Esophagus squamous epithelium (tissue), 5 donors: ENCODE measurements at regions not wholly inside any gene's neighbourhood (a gene's known extent, or its start where the extent isn't known, plus 50 kb on each side); places are given as distances from the start of the nearest gene placed in this dataset.

Experiments
- DNase-seq: peaks from one replicate; lab custom pipeline; 2025; lab: John Stamatoyannopoulos, UW
- H3K27ac ChIP-seq, 4 donors: fragments of 200-600 bp; sonication (generic); one replicate each; pipeline ENCODE4 v1.5.1; 2016 to 2019; ENCODE audit warnings: mild to moderate bottlenecking in 1 of 4
- H3K27me3 ChIP-seq, 4 donors: fragments of 200-600 bp; sonication (generic); 1 replicate in 3 of 4; 2 replicates in 1 of 4; pipeline versions ENCODE4 v1.5.1 to v1.6.0; 2017 to 2021; ENCODE audit warnings: antibody characterized with exemption in 1 of 4
- H3K36me3 ChIP-seq, 3 donors: fragments of 200-600 bp; sonication (generic); one replicate each; pipeline ENCODE4 v1.5.1; 2016 to 2019
- H3K4me1 ChIP-seq, 3 donors: fragments of 200-600 bp; sonication (generic); one replicate each; pipeline ENCODE4 v1.5.1; 2017 to 2019
- H3K4me3 ChIP-seq, 4 donors: fragments of 200-600 bp; sonication (generic); 1 replicate in 3 of 4; 2 replicates in 1 of 4; pipeline ENCODE4 v1.5.1; 2016 to 2019; ENCODE audit warnings: mild to moderate bottlenecking in 2 of 4, moderate library complexity in 1 of 4
- H3K9me3 ChIP-seq, 3 donors: fragments of 200-600 bp; sonication (generic); one replicate each; pipeline ENCODE4 v1.5.1; 2016 to 2019
- POLR2A ChIP-seq, 4 donors: fragments of 450-650 bp; IDR thresholded peaks; one replicate each; pipeline ENCODE4 v1.6.1; 2017; ENCODE audit warnings: antibody characterized with exemption in 4 of 4, mild to moderate bottlenecking in 4 of 4, moderate library complexity in 3 of 4
- WGBS, 2 donors: methylation state at CpG; one replicate each; pipeline ENCODE4 v1.1.5; 2018; 5-methylcytosine and 5-hydroxymethylcytosine counted together
- intact Hi-C: fragments of 100-400 bp; cut with DNase I; formaldehyde crosslinking; loops from one replicate; pipeline ENCODE4 v1.15.0; 2022
- TF ChIP-seq, protein P1 (sequence below), 6 experiments: fragments of 450-650 bp in 4 of 6; fragments of 200-600 bp in 2 of 6; sonication (generic) in 2 of 6; IDR thresholded peaks; one replicate each; pipeline ENCODE4 v1.5.1; 2016 to 2019; ENCODE audit warnings: antibody characterized with exemption in 6 of 6, mild to moderate bottlenecking in 4 of 6, moderate library complexity in 4 of 6
- donor health status: DM: yes; HTN: yes; CAD: no.

- no peak overlapping the region for H3K4me3 ChIP-seq
- H3K4me1 ChIP-seq, result peaks cover 6 to 33% (median 18%) of the 10 kb centered on the region in 3 donors
- no peaks in the 10 kb centered on the region for H3K36me3 ChIP-seq
- H3K27me3 ChIP-seq, result no peaks in the 10 kb centered on the region
- TF ChIP-seq, protein P1, sequence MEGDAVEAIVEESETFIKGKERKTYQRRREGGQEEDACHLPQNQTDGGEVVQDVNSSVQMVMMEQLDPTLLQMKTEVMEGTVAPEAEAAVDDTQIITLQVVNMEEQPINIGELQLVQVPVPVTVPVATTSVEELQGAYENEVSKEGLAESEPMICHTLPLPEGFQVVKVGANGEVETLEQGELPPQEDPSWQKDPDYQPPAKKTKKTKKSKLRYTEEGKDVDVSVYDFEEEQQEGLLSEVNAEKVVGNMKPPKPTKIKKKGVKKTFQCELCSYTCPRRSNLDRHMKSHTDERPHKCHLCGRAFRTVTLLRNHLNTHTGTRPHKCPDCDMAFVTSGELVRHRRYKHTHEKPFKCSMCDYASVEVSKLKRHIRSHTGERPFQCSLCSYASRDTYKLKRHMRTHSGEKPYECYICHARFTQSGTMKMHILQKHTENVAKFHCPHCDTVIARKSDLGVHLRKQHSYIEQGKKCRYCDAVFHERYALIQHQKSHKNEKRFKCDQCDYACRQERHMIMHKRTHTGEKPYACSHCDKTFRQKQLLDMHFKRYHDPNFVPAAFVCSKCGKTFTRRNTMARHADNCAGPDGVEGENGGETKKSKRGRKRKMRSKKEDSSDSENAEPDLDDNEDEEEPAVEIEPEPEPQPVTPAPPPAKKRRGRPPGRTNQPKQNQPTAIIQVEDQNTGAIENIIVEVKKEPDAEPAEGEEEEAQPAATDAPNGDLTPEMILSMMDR (IDR thresholded peaks at IDR 0.05), result no peak
- TF ChIP-seq POLR2A (IDR thresholded peaks at IDR 0.05), result no peak
- H3K9me3 ChIP-seq, result no peaks in the 10 kb centered on the region
- intact Hi-C loops, result no loop called here
- WGBS, 2 donors, result 56 to 68% methylated on average over 3 of the region's 3 CpGs
- no peak for DNase-seq
- H3K27ac ChIP-seq, result peak overlapping the region in 3 of 4 donors; percentile 69 to 79 (median 69)
Observed at GRCh38 chr17:62892061-62892675, 73.9 kb upstream of the TANC2 start.

DNA sequence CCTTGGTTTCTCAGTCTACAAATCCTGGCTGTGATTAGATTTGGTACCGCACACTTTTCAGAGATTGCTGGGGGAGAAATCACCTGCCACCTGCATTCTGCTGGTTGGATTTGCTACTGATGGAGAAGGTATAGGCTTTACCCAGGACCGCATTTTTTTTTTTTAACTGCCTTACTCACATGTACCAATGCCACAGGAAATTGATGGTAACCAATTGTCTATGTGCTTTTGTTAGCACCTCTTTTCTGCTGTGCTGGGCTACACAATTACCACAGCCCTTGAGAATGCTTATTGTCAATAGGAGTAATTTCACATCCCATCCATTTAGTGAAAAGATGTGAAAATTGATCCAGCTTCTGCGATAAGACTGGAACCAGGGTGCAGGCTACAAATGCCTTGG, 74.4 kb upstream of the TANC2 start:
- no peak for DNase-seq
- WGBS, 2 donors, result 96 to 100% methylated on average over 3 of the region's 3 CpGs
- H3K4me1 ChIP-seq, result peaks cover 6 to 33% (median 18%) of the 10 kb centered on the region in 3 donors
- H3K27me3 ChIP-seq, result no peaks in the 10 kb centered on the region
- H3K9me3 ChIP-seq, result no peaks in the 10 kb centered on the region
- no peaks in the 10 kb centered on the region for H3K36me3 ChIP-seq
- no peak overlapping the region for H3K4me3 ChIP-seq
- H3K27ac ChIP-seq, result peak overlapping the region in 1 of 4 donors; percentile 79
- no peak for TF ChIP-seq POLR2A (IDR thresholded peaks at IDR 0.05)
- TF ChIP-seq, protein P1 (IDR thresholded peaks at IDR 0.05), result no peak
- intact Hi-C loops, result no loop called here

GRCh38 chr17:62888765-62889164, 77.3 kb upstream of the TANC2 start:
- WGBS, 2 donors, result 71 to 88% methylated on average over 1 of the region's 1 CpG
- DNase-seq, result no peak
- H3K36me3 ChIP-seq, result no peaks in the 10 kb centered on the region
- H3K27ac ChIP-seq, result no peak overlapping the region
- H3K4me1 ChIP-seq, result peaks cover 5 to 20% (median 6%) of the 10 kb centered on the region in 3 donors
- no peaks in the 10 kb centered on the region for H3K9me3 ChIP-seq
- TF ChIP-seq, protein P1 (IDR thresholded peaks at IDR 0.05), result no peak
- no peak for TF ChIP-seq POLR2A (IDR thresholded peaks at IDR 0.05)
- no peaks in the 10 kb centered on the region for H3K27me3 ChIP-seq
- H3K4me3 ChIP-seq, result no peak overlapping the region
- intact Hi-C loops, result no loop called here

DNA sequence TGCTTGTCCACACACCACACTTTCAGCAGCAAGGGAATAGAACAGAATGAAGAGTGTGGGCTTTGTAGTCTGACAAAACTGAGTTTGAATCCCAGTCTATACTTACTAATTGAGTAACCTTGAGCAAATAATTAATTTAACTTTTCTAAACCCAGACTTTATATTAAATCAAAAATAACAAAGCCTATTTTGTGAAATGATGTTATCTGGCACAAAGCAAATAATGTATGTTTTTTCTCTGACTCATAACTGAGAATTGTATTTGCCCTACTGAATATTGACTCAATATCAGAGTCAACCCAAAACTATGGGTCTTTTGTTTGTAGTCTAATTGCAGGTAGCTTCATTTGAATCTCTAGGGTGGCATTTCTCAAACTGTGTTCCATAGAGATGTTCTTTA, 77.9 kb upstream of the TANC2 start:
- Histone ChIP-seq H3K4me3 (no peak overlapping the region), H3K4me1 (peaks cover 0 to 15% (median 6%) of the 10 kb centered on the region in 3 donors), H3K27me3 (no peaks in the 10 kb centered on the region), H3K36me3 (no peaks in the 10 kb centered on the region), H3K27ac (no peak overlapping the region), H3K9me3 (no peaks in the 10 kb centered on the region)
- intact Hi-C loops, result no loop called here
- no peak for TF ChIP-seq POLR2A (IDR thresholded peaks at IDR 0.05)
- TF ChIP-seq, protein P1 (IDR thresholded peaks at IDR 0.05), result no peak
- DNase-seq, result no peak

GRCh38 chr17:62887437-62887836, 78.6 kb upstream of the TANC2 start:
- no peaks in the 10 kb centered on the region for H3K27me3 ChIP-seq
- H3K27ac ChIP-seq, result no peak overlapping the region
- H3K36me3 ChIP-seq, result no peaks in the 10 kb centered on the region
- H3K4me1 ChIP-seq, result peaks cover 0 to 7% (median 3%) of the 10 kb centered on the region in 3 donors
- no peak overlapping the region for H3K4me3 ChIP-seq
- intact Hi-C loops, result no loop called here
- H3K9me3 ChIP-seq, result no peaks in the 10 kb centered on the region
- no peak for DNase-seq
- TF ChIP-seq, protein P1 (IDR thresholded peaks at IDR 0.05), result no peak
- TF ChIP-seq POLR2A (IDR thresholded peaks at IDR 0.05), result no peak
- WGBS, 2 donors, result 75 to 84% methylated on average over 3 of the region's 3 CpGs
